B cell (primary cell): ENCODE measurements at regions not wholly inside any gene's neighbourhood (a gene's known extent, or its start where the extent isn't known, plus 50 kb on each side); places are given as distances from the start of the nearest gene placed in this dataset.

Experiments used
- ATAC-seq: fragments of 200-7000 bp; cut with Tn5 transposase; one replicate; pipeline ENCODE4 v1.10.0; 2021; ENCODE audit warnings: low read depth, mild to moderate bottlenecking, moderate number of reproducible peaks, moderate library complexity
- CTCF ChIA-PET: fragments of 350-600 bp; sonication (Branson Sonifier 250); formaldehyde crosslinking; loops from one replicate; lab custom pipeline; 2021; ENCODE audit warnings: antibody characterized with exemption, inconsistent platforms; lab: Charles Lee
- POLR2A ChIA-PET: fragments of 350-600 bp; sonication (Branson Sonifier 250); formaldehyde crosslinking; loops from one replicate; lab custom pipeline; 2021; ENCODE audit warnings: antibody characterized with exemption; lab: Charles Lee
- DNase-seq: peaks from one replicate; pipeline ENCODE4 v3.0.0; 2013
- H2AFZ ChIP-seq: 2 replicates; pipeline ENCODE4 v1.6.1; 2012; ENCODE audit warnings: mild to moderate bottlenecking, low read depth, low read length; ENCODE audit not compliant: insufficient read depth, poor library complexity, severe bottlenecking
- H3K27ac ChIP-seq, 2 donors: 1 replicate in 1 of 2; 2 replicates in 1 of 2; pipeline ENCODE4 v1.5.1; 2012 to 2013; ENCODE audit warnings: low read length in 2 of 2, mild to moderate bottlenecking in 2 of 2, moderate library complexity in 1 of 2
- H3K27me3 ChIP-seq, 4 experiments: fragments of 200-600 bp in 1 of 4; sonication (generic) in 1 of 4; replicated peaks in 1 of 4; 1 replicate in 2 of 4; 2 replicates in 2 of 4; pipeline versions ENCODE4 v1.6.1 to v1.7.0; 2013 to 2016; ENCODE audit warnings: low read length in 3 of 4, mild to moderate bottlenecking in 2 of 4, mixed read lengths in 1 of 4, moderate library complexity in 1 of 4; ENCODE audit not compliant: insufficient read depth in 4 of 4, control insufficient read depth in 3 of 4; ENCODE audit errors: control extremely low read depth in 1 of 4
- H3K36me3 ChIP-seq, 2 experiments: replicated peaks in 1 of 2; 1 replicate in 1 of 2; 2 replicates in 1 of 2; pipeline versions ENCODE4 v1.6.1 to v1.7.1; 2013; ENCODE audit warnings: low read length in 1 of 2; ENCODE audit not compliant: insufficient read depth in 2 of 2, control insufficient read depth in 1 of 2; ENCODE audit errors: control extremely low read depth in 1 of 2, extremely low read depth in 1 of 2
- H3K4me1 ChIP-seq, 2 donors: fragments of 200-600 bp in 1 of 2; sonication (generic) in 1 of 2; 1 replicate in 1 of 2; 2 replicates in 1 of 2; pipeline versions ENCODE4 v1.5.1 to v1.6.1; 2013 to 2017; ENCODE audit warnings: low read length in 2 of 2; ENCODE audit not compliant: control insufficient read depth in 2 of 2, insufficient read depth in 2 of 2
- H3K4me2 ChIP-seq: replicated peaks from 2 replicates; pipeline ENCODE3; 2012; ENCODE audit warnings: mild to moderate bottlenecking, low read depth, low read length; ENCODE audit not compliant: poor library complexity, severe bottlenecking
- H3K4me3 ChIP-seq, 5 experiments: fragments of 200-600 bp in 1 of 5; sonication (generic) in 1 of 5; 1 replicate in 3 of 5; 2 replicates in 2 of 5; pipeline versions ENCODE4 v1.5.1 to v1.7.0; 2011 to 2016; ENCODE audit warnings: low read length in 4 of 5, mild to moderate bottlenecking in 4 of 5, low read depth in 2 of 5, control low read depth in 1 of 5, moderate library complexity in 1 of 5; ENCODE audit not compliant: insufficient read depth in 1 of 5; ENCODE audit errors: control extremely low read depth in 1 of 5, extremely low read depth in 1 of 5
- H3K79me2 ChIP-seq: fragments of 200-600 bp; sonication (generic); one replicate; pipeline ENCODE4 v1.6.0; 2016; ENCODE audit warnings: low read length; ENCODE audit not compliant: control insufficient read depth, insufficient read depth
- H3K9ac ChIP-seq: fragments of 200-600 bp; sonication (generic); 2 replicates; pipeline ENCODE4 v1.6.1; 2017; ENCODE audit warnings: mild to moderate bottlenecking, low read length, moderate library complexity
- H3K9me3 ChIP-seq, 3 donors: one replicate each; pipeline versions ENCODE4 v1.6.1 to v1.7.1; 2013; ENCODE audit warnings: low read length in 2 of 3; ENCODE audit not compliant: control insufficient read depth in 2 of 3, insufficient read depth in 1 of 3; ENCODE audit errors: control extremely low read depth in 1 of 3
- H4K20me1 ChIP-seq: 2 replicates; pipeline ENCODE4 v1.6.0; 2012; ENCODE audit warnings: mild to moderate bottlenecking, low read length; ENCODE audit not compliant: insufficient read depth, control insufficient read depth, poor library complexity, severe bottlenecking
- H3K27ac Mint-ChIP-seq: one replicate; pipeline ENCODE4 v1.8.0; 2021; ENCODE audit warnings: mixed read lengths
- H3K27me3 Mint-ChIP-seq: one replicate; pipeline ENCODE4 v1.8.0; 2021; ENCODE audit warnings: mixed read lengths
- H3K4me1 Mint-ChIP-seq: one replicate; pipeline ENCODE4 v1.8.0; 2021; ENCODE audit warnings: mixed read lengths
- H3K4me3 Mint-ChIP-seq: one replicate; pipeline ENCODE4 v1.8.0; 2021; ENCODE audit warnings: mixed read lengths
- H3K9me3 Mint-ChIP-seq: one replicate; pipeline ENCODE4 v1.8.0; 2022; ENCODE audit warnings: mixed read lengths; ENCODE audit not compliant: insufficient read depth
- CTCF ChIP-seq: fragments of 200-600 bp; IDR thresholded peaks from one replicate; pipeline ENCODE4 v1.8.0; 2022; ENCODE audit warnings: antibody characterized with exemption, mild to moderate bottlenecking
- EZH2 ChIP-seq: IDR thresholded peaks from 2 replicates; pipeline ENCODE4 v1.6.1; 2012; ENCODE audit warnings: borderline replicate concordance, low read depth, mild to moderate bottlenecking, moderate library complexity, low read length; ENCODE audit not compliant: insufficient read depth, poor library complexity, severe bottlenecking
- WGBS: methylation state at CpG from one replicate; pipeline ENCODE4 v1.1.5; 2013; ENCODE audit warnings: missing lambda C conversion rate; ENCODE audit not compliant: insufficient coverage; 5-methylcytosine and 5-hydroxymethylcytosine counted together
- intact Hi-C: fragments of 100-400 bp; cut with micrococcal nuclease; formaldehyde crosslinking; loops from one replicate; pipeline ENCODE4 v1.10.0; 2022

- Histone ChIP-seq H3K27me3 (no peaks in the 10 kb centered on the region), H2AFZ (no peak overlapping the region), H3K36me3 (no peaks in the 10 kb centered on the region), H3K4me3 (no peak overlapping the region), H3K4me1 (no peaks in the 10 kb centered on the region), H3K9ac (no peak overlapping the region), H3K4me2 (no peak overlapping the region), H3K9me3 (peaks cover 0 to 6% (median 0%) of the 10 kb centered on the region in 3 donors), H4K20me1 (no peaks in the 10 kb centered on the region), H3K27ac (no peak overlapping the region), H3K79me2 (no peaks in the 10 kb centered on the region)
- Mint-ChIP-seq H3K4me1 (no peaks in the 10 kb centered on the region), H3K27ac (no peak overlapping the region), H3K4me3 (no peak overlapping the region), H3K27me3 (peaks cover 6% of the 10 kb centered on the region), H3K9me3 (no peaks in the 10 kb centered on the region)
- ATAC-seq (no peak), DNase-seq (no peak)
- POLR2A ChIA-PET = no interaction called here
- TF ChIP-seq EZH2 = no peak
- no peak for TF ChIP-seq CTCF
- WGBS = 89% methylated on average over 3 of the region's 6 CpGs
- intact Hi-C loops = no loop called here
- CTCF ChIA-PET = no interaction called here
Measured at GRCh38 chr10:128529225-128529624, 403.0 kb upstream of the MKI67 start.

GRCh38 chr10:128530301-128530700, 404.1 kb upstream of the MKI67 start:
- Mint-ChIP-seq H3K27me3 (peaks cover 6% of the 10 kb centered on the region), H3K4me3 (no peak overlapping the region), H3K4me1 (no peaks in the 10 kb centered on the region), H3K27ac (no peak overlapping the region), H3K9me3 (no peaks in the 10 kb centered on the region)
- Histone ChIP-seq H4K20me1 (no peaks in the 10 kb centered on the region), H3K36me3 (no peaks in the 10 kb centered on the region), H3K9me3 (peaks cover 0 to 6% (median 0%) of the 10 kb centered on the region in 3 donors), H3K4me2 (no peak overlapping the region), H3K4me1 (no peaks in the 10 kb centered on the region), H3K9ac (no peak overlapping the region), H3K79me2 (no peaks in the 10 kb centered on the region), H3K4me3 (no peak overlapping the region), H2AFZ (no peak overlapping the region), H3K27ac (no peak overlapping the region), H3K27me3 (no peaks in the 10 kb centered on the region)
- intact Hi-C loops = no loop called here
- no peak for DNase-seq
- ATAC-seq = no peak
- ChIA-PET POLR2A (no interaction called here), CTCF (no interaction called here)
- TF ChIP-seq CTCF = peak; percentile 11
- no peak for TF ChIP-seq EZH2
- no CpG with 5 or more reads among the region's 5 CpGs for WGBS
